SK-N-SH treated with all-trans-retinoic acid at 6 μM for 48 hours (cell line): ENCODE measurements at regions not wholly inside any gene's neighbourhood (a gene's known extent, or its start where the extent isn't known, plus 50 kb on each side); places are given as distances from the start of the nearest gene placed in this dataset.

Source experiments
- ATAC-seq: fragments of 200-7000 bp; cut with Tn5 transposase; 3 replicates; pipeline ENCODE4 v1.9.1; 2020; ENCODE audit warnings: mild to moderate bottlenecking, moderate library complexity
- ARNTL ChIP-seq: fragments of 450-650 bp; formaldehyde crosslinking; IDR thresholded peaks from 2 replicates; pipeline ENCODE4 v1.5.0; 2020; ENCODE audit warnings: low read depth, mild to moderate bottlenecking, moderate library complexity, borderline replicate concordance
- BACH2 ChIP-seq: fragments of 250-450 bp; sonication (Bioruptor Pico); IDR thresholded peaks from 2 replicates; pipeline ENCODE4 v1.9.0; 2021; ENCODE audit warnings: mild to moderate bottlenecking, borderline replicate concordance
- CREB5 ChIP-seq: fragments of 250-450 bp; sonication (Bioruptor Pico); IDR thresholded peaks from 2 replicates; pipeline ENCODE4 v1.5.1; 2020; ENCODE audit warnings: low read depth, mild to moderate bottlenecking, moderate library complexity
- CSDC2 ChIP-seq: fragments of 250-450 bp; sonication (Bioruptor Pico); IDR thresholded peaks from 2 replicates; pipeline ENCODE4 v1.5.0; 2020; ENCODE audit warnings: mild to moderate bottlenecking, moderate library complexity
- CSRNP3 ChIP-seq: fragments of 250-450 bp; sonication (Bioruptor Pico); IDR thresholded peaks from 2 replicates; pipeline ENCODE4 v1.5.1; 2021; ENCODE audit warnings: mild to moderate bottlenecking, moderate library complexity
- ESRRG ChIP-seq: fragments of 250-450 bp; sonication (Bioruptor Pico); IDR thresholded peaks from 2 replicates; pipeline ENCODE4 v1.6.1; 2021; ENCODE audit warnings: mild to moderate bottlenecking
- GLIS3 ChIP-seq: fragments of 250-450 bp; sonication (Bioruptor Pico); IDR thresholded peaks from 2 replicates; pipeline ENCODE4 v1.5.0; 2020; ENCODE audit warnings: mild to moderate bottlenecking, moderate library complexity
- ISL1 ChIP-seq: fragments of 250-450 bp; sonication (Bioruptor Pico); IDR thresholded peaks from 2 replicates; pipeline ENCODE4 v2.1.2; 2022; ENCODE audit warnings: mild to moderate bottlenecking, moderate library complexity
- OSR1 ChIP-seq: fragments of 250-450 bp; sonication (Bioruptor Pico); IDR thresholded peaks from 2 replicates; pipeline ENCODE4 v1.8.0; 2022; ENCODE audit warnings: moderate library complexity, mild to moderate bottlenecking, inconsistent platforms
- PATZ1 ChIP-seq: fragments of 250-450 bp; sonication (Bioruptor Pico); IDR thresholded peaks from 2 replicates; pipeline ENCODE4 v1.8.0; 2020; ENCODE audit warnings: mild to moderate bottlenecking, moderate library complexity, borderline replicate concordance
- POU6F1 ChIP-seq: fragments of 250-450 bp; sonication (Bioruptor Pico); IDR thresholded peaks from 2 replicates; pipeline ENCODE4 v1.8.0; 2021; ENCODE audit warnings: low read depth, mild to moderate bottlenecking, moderate library complexity, borderline replicate concordance
- PPARA ChIP-seq: fragments of 250-450 bp; sonication (Bioruptor Pico); IDR thresholded peaks from 2 replicates; pipeline ENCODE4 v1.5.0; 2020; ENCODE audit warnings: mild to moderate bottlenecking, borderline replicate concordance
- RARB ChIP-seq: fragments of 250-450 bp; sonication (Bioruptor Pico); IDR thresholded peaks from 2 replicates; pipeline ENCODE4 v1.8.0; 2021; ENCODE audit warnings: mild to moderate bottlenecking, moderate library complexity
- SNAI2 ChIP-seq: fragments of 250-450 bp; sonication (Bioruptor Pico); IDR thresholded peaks from 2 replicates; pipeline ENCODE4 v1.5.0; 2020; ENCODE audit warnings: mild to moderate bottlenecking, moderate library complexity
- TCF4 ChIP-seq: fragments of 250-450 bp; sonication (Bioruptor Pico); IDR thresholded peaks from 2 replicates; pipeline ENCODE4 v1.8.0; 2021; ENCODE audit warnings: mild to moderate bottlenecking, moderate library complexity, borderline replicate concordance
- TOX ChIP-seq: fragments of 250-450 bp; sonication (Bioruptor Pico); IDR thresholded peaks from 2 replicates; pipeline ENCODE4 v1.8.0; 2021; ENCODE audit warnings: mild to moderate bottlenecking, moderate library complexity, borderline replicate concordance
- TSHZ2 ChIP-seq: fragments of 250-450 bp; sonication (Bioruptor Pico); IDR thresholded peaks from 2 replicates; pipeline ENCODE4 v1.5.0; 2020; ENCODE audit warnings: mild to moderate bottlenecking, moderate library complexity
- ZC3H10 ChIP-seq: fragments of 250-450 bp; sonication (Bioruptor Pico); IDR thresholded peaks from 2 replicates; pipeline ENCODE4 v1.5.1; 2021; ENCODE audit warnings: mild to moderate bottlenecking, moderate library complexity
- ZFP3 ChIP-seq: fragments of 250-450 bp; sonication (Bioruptor Pico); IDR thresholded peaks from 2 replicates; pipeline ENCODE4 v1.5.0; 2020; ENCODE audit warnings: mild to moderate bottlenecking, moderate library complexity
- ZFP30 ChIP-seq: fragments of 450-650 bp; formaldehyde crosslinking; IDR thresholded peaks from 2 replicates; pipeline ENCODE4 v1.5.0; 2022; ENCODE audit warnings: mild to moderate bottlenecking, moderate library complexity
- ZNF565 ChIP-seq: fragments of 450-650 bp; formaldehyde crosslinking; conservative IDR thresholded peaks from 2 replicates; pipeline ENCODE4 v1.5.0; 2020; ENCODE audit warnings: low read depth, mild to moderate bottlenecking, moderate library complexity
- ZNF70 ChIP-seq: fragments of 450-650 bp; formaldehyde crosslinking; IDR thresholded peaks from 2 replicates; pipeline ENCODE4 v1.5.0; 2020; ENCODE audit warnings: mild to moderate bottlenecking, moderate library complexity
- ZNF8 ChIP-seq: fragments of 450-650 bp; formaldehyde crosslinking; IDR thresholded peaks from 2 replicates; pipeline ENCODE4 v1.5.0; 2020; ENCODE audit warnings: mild to moderate bottlenecking, moderate library complexity

- ATAC-seq, result no peak
- no peak for TF ChIP-seq ZFP30
- no peak for TF ChIP-seq CREB5
- TF ChIP-seq CSRNP3 (CRISPR knock-in tag), result no peak
- TF ChIP-seq POU6F1 (CRISPR knock-in tag), result no peak
- no peak for TF ChIP-seq ZFP3 (CRISPR knock-in tag)
- no peak for TF ChIP-seq TCF4
- TF ChIP-seq ZC3H10 (CRISPR knock-in tag), result no peak
- no peak for TF ChIP-seq BACH2
- no peak for TF ChIP-seq ARNTL (CRISPR knock-in tag)
- no peak for TF ChIP-seq RARB
- TF ChIP-seq OSR1 (CRISPR knock-in tag), result no peak
- TF ChIP-seq TOX, result no peak
- TF ChIP-seq ZNF8, result no peak
- no peak for TF ChIP-seq TSHZ2 (CRISPR knock-in tag)
- no peak for TF ChIP-seq CSDC2 (CRISPR knock-in tag)
- TF ChIP-seq PATZ1 (CRISPR knock-in tag), result no peak
- no peak for TF ChIP-seq ZNF565 (CRISPR knock-in tag)
- TF ChIP-seq ISL1 (CRISPR knock-in tag), result no peak
- TF ChIP-seq SNAI2 (CRISPR knock-in tag), result no peak
- no peak for TF ChIP-seq PPARA (CRISPR knock-in tag)
These were observed 1306.8 kb upstream of the ADGRB3 start for GRCh38 chr6:67328269-67328668.

- TF ChIP-seq BACH2 (no peak), ZFP30 (no peak), ZNF70 (CRISPR knock-in tag) (no peak), ZNF8 (no peak), ESRRG (CRISPR knock-in tag) (no peak), TCF4 (no peak), PATZ1 (CRISPR knock-in tag) (no peak), TOX (no peak), GLIS3 (no peak), ZC3H10 (CRISPR knock-in tag) (no peak), RARB (no peak)
- ATAC-seq, result no peak
These were observed 1334.5 kb upstream of the ADGRB3 start for GRCh38 chr6:67300430-67301040.
